ENCODE measurements at regions not wholly inside any gene's neighbourhood (a gene's known extent, or its start where the extent isn't known, plus 50 kb on each side); places are given as distances from the start of the nearest gene placed in this dataset.

DNA sequence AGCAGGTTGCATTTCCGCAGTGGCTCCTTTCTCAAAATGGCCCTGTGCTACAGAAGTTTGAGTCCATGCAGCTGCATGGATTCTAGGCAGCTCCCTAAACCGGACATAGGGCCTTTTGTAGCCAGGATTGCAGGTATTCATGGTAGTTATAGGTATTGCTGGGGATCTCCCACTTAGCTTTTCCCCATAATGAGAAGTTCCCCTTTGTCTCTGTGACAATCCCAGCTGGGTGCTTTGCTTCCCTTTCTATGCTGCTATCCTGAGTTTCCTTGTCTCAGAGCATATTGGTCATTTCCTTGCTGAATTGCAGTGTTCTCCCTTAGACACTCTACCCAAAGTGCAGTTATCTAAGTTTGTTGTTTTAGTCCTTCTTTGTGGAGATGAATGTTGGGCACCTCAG lies 120.9 kb upstream of the MIS18BP1 start:
- intact Hi-C loops (cut with micrococcal nuclease): no loop called here

- intact Hi-C loops (cut with micrococcal nuclease): loop anchor here (5.0 kb wide), 1 partner anchor 1198 kb away; no protein-coding TSS in a partner anchor
Observed at GRCh38 chr14:45364565-45365156, 111.7 kb upstream of the MIS18BP1 start.

GRCh38 chr14:45362505-45362904 lies 109.5 kb upstream of the MIS18BP1 start:
- intact Hi-C loops (cut with micrococcal nuclease): loop anchor here (5.0 kb wide), 1 partner anchor 1200 kb away; no protein-coding TSS in a partner anchor

- intact Hi-C loops (cut with micrococcal nuclease): loop anchor here (5.0 kb wide), 1 partner anchor 1201 kb away; no protein-coding TSS in a partner anchor
Observed at GRCh38 chr14:45361727-45362126, 108.7 kb upstream of the MIS18BP1 start.

DNA sequence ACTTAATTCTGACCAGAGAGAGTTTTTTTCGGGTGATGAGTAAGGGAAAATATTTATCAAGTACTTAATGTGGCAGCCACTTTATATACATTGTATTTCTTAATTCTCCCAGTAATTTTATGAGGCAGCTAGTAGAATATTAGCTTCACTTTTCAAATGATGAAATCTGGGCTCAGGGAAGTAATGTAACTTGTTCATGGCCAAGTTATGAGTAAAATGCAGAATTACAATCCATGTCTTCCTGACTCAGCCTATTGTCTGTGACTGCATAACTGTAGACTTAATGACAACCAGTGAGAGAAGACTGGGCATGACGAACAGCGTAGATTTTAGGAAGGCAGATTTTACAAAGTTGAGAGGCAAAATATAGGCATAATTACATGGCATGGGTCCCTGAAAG lies 106.7 kb upstream of the MIS18BP1 start:
- intact Hi-C loops (cut with micrococcal nuclease): loop anchor here (5.0 kb wide), 1 partner anchor 1203 kb away; no protein-coding TSS in a partner anchor

DNA sequence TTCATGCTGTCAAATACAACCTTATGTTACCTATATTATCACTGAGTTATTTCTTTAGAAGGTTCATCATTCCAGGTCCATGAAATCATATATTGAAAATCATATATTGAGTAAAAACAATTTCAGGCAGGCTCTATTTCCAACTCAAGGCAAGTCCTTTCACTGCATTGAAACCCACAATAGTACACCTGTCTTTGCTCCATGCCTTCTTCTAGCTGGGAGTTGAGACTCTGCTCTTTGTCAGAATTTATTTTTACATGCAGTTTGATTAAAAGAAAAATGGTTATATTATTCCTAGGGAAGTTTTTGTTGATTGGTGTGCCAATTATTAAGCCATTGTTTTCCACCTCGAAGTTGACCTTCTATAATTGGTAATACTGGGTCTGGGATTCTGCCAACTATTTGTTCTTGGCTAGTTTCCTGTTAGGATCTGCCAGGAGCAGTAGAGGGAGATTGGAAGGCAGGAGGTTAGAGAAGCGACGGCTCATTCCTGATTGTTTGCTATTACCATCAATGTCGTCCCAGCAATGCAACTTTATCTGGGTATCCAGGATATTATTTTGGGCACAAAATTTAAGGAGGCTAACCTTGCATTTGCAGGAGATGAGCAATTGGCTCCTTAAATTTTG lies 79.5 kb upstream of the MIS18BP1 start:
- intact Hi-C loops (cut with micrococcal nuclease): no loop called here

GRCh38 chr14:45308745-45309397 lies 55.9 kb upstream of the MIS18BP1 start:
- intact Hi-C loops (cut with micrococcal nuclease): no loop called here

All from T-helper 1 cell treated with Interleukin-12 subunit alpha and Interleukin-12 subunit beta and Interleukin-4 antibody, amounts not matched to agents 30 ng/mL and 1 ng/mL, for 36 hours (primary cell).